ENCODE measurements at regions not wholly inside any gene's neighbourhood (a gene's known extent, or its start where the extent isn't known, plus 50 kb on each side); places are given as distances from the start of the nearest gene placed in this dataset.
"Not testable (repeated sequence)": the region's sequence is repeated elsewhere in the genome, so short reads cannot be mapped to it uniquely, and the experiment has no call there.

- DNase-seq, result no peak
These were observed 59.2 kb upstream of the ADGRB3 start for GRCh38 chr6:68575765-68576439.

- DNase-seq, result no peak
These were observed 62.1 kb upstream of the ADGRB3 start for GRCh38 chr6:68572975-68573374.

- no peak for DNase-seq
These were observed 62.6 kb upstream of the ADGRB3 start for GRCh38 chr6:68572525-68572924.

- DNase-seq, result no peak
These were observed 75.4 kb upstream of the ADGRB3 start for GRCh38 chr6:68559716-68560115.

- DNase-seq, result no peak
These were observed 76.0 kb upstream of the ADGRB3 start for GRCh38 chr6:68559070-68559469.

GRCh38 chr6:68546620-68547019 lies 88.5 kb upstream of the ADGRB3 start:
- no peak for DNase-seq

- DNase-seq, result no peak
These were observed 90.6 kb upstream of the ADGRB3 start for GRCh38 chr6:68544450-68544849.

- no peak for DNase-seq
These were observed 101.7 kb upstream of the ADGRB3 start for GRCh38 chr6:68533339-68533795.

GRCh38 chr6:68527691-68528090 lies 107.4 kb upstream of the ADGRB3 start:
- no peak for DNase-seq

- DNase-seq, result no peak
These were observed 128.2 kb upstream of the ADGRB3 start for GRCh38 chr6:68506911-68507310.

- DNase-seq, result no peak
These were observed 132.1 kb upstream of the ADGRB3 start for GRCh38 chr6:68502946-68503345.

- no peak for DNase-seq
These were observed 137.2 kb upstream of the ADGRB3 start for GRCh38 chr6:68497927-68498326.

- DNase-seq, result not testable (repeated sequence)
These were observed 140.2 kb upstream of the ADGRB3 start for GRCh38 chr6:68494880-68495279.

GRCh38 chr6:68476611-68477010 lies 158.5 kb upstream of the ADGRB3 start:
- DNase-seq, result no peak

GRCh38 chr6:68473433-68474210 lies 161.5 kb upstream of the ADGRB3 start:
- no peak for DNase-seq

- no peak for DNase-seq
These were observed 166.7 kb upstream of the ADGRB3 start for GRCh38 chr6:68468244-68468884.

- no peak for DNase-seq
These were observed 176.6 kb upstream of the ADGRB3 start for GRCh38 chr6:68458447-68458846.

GRCh38 chr6:68447112-68447511 lies 188.0 kb upstream of the ADGRB3 start:
- DNase-seq, result no peak

- DNase-seq, result no peak
These were observed 189.2 kb upstream of the ADGRB3 start for GRCh38 chr6:68445926-68446325.

- DNase-seq, result no peak
These were observed 191.4 kb upstream of the ADGRB3 start for GRCh38 chr6:68443704-68444103.

GRCh38 chr6:68427630-68428029 lies 207.5 kb upstream of the ADGRB3 start:
- DNase-seq, result no peak

GRCh38 chr6:68410021-68410420 lies 225.1 kb upstream of the ADGRB3 start:
- DNase-seq, result no peak

GRCh38 chr6:68400396-68400795 lies 234.7 kb upstream of the ADGRB3 start:
- DNase-seq, result no peak

GRCh38 chr6:68391953-68392352 lies 243.1 kb upstream of the ADGRB3 start:
- no peak for DNase-seq

Measured in CD4-positive, alpha-beta T cell treated with Interleukin-4 for 1 hour (primary cell).